HG03060 (cell line): ENCODE measurements at regions not wholly inside any gene's neighbourhood (a gene's known extent, or its start where the extent isn't known, plus 50 kb on each side); places are given as distances from the start of the nearest gene placed in this dataset.
"Not testable (repeated sequence)": the region's sequence is repeated elsewhere in the genome, so short reads cannot be mapped to it uniquely, and the experiment has no call there.

Experiments
- ATAC-seq: cut with Tn5 transposase; IDR thresholded peaks from one replicate; pipeline ENCODE4 v1.9.1; 2021; ENCODE audit warnings: low read depth, moderate number of reproducible peaks; ENCODE audit not compliant: unreplicated experiment

DNA sequence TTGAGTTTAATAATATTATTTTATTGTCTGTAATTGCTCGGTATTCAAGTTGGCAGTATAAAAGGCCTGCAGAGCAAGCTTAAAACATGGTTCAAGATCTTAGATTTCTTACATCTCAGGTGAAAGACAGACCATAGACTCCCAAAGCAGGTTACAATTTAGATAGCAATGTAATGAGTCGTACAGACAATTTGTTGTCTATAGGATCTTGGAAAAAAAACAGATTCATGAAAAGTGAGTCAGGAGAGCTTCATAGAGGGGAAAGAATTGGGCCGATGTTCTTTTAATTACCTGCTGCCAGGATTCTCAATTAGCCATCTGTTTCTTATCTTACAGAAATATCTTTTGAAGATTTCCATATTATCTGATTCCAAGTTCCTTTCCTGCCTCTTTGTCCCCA lies 111.5 kb upstream of the IKBKE start:
- ATAC-seq = not testable (repeated sequence)

DNA sequence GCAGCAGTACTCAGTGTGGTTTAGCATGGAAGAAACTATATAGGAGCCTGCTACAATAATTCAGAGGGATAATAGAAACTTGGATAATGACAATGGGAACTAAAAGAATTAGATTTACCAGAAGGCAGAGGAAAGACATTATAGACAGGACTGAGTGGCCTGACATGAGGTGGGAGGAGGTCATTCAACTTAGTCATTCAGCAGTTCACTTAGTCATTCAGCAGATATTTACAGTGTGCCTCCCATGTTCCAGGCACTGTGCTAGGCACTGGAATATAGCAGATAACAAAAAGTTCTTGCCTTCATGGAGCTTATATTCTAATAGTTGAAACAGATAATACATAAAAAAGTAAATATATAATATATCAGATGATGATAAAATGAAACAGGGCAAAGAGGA lies 110.9 kb upstream of the IKBKE start:
- ATAC-seq = not testable (repeated sequence)

GRCh38 chr1:206361978-206362543 lies 108.2 kb upstream of the IKBKE start:
- not testable (repeated sequence) for ATAC-seq

GRCh38 chr1:206362994-206363393 lies 107.3 kb upstream of the IKBKE start:
- ATAC-seq = not testable (repeated sequence)

- not testable (repeated sequence) for ATAC-seq
Observed at GRCh38 chr1:206365271-206365670, 105.0 kb upstream of the IKBKE start.

DNA sequence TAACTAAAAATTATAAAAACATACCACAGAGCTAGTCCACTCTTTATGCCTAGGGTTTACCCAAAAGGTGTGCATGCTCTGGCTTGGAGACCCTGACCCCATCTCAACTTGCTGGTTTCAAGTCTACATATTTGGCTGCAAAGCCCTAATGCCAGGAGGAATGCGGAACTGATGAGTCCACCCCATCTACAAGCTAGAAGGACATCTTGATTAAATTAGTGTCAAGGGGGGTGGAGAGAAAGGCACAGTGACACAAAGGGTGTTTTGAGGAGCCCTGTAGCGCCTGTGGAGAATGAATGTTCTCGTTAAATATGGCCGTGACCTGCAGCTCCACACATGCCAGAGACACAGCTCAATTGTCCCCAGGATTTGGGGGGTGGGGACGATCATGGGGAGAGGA lies 104.1 kb upstream of the IKBKE start:
- not testable (repeated sequence) for ATAC-seq

DNA sequence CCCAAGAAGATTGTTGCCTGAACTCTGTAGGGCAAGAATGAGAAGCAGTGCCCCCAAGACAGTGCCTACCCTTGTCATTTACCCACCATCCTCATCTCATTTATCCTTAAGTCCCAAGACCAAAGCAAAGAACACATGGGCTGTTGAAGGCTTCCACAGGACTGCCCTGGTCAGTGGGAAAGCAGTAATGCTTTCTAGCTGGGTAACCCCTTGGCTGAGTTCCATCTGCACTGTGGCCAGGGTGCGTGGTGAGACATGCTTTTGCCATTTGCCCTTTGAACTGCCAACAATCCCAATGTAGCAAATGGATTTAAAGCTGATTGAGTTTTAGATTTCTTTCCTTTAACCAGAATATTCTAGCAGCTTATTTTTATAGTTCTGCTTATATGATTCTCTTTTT lies 103.5 kb upstream of the IKBKE start:
- not testable (repeated sequence) for ATAC-seq

DNA sequence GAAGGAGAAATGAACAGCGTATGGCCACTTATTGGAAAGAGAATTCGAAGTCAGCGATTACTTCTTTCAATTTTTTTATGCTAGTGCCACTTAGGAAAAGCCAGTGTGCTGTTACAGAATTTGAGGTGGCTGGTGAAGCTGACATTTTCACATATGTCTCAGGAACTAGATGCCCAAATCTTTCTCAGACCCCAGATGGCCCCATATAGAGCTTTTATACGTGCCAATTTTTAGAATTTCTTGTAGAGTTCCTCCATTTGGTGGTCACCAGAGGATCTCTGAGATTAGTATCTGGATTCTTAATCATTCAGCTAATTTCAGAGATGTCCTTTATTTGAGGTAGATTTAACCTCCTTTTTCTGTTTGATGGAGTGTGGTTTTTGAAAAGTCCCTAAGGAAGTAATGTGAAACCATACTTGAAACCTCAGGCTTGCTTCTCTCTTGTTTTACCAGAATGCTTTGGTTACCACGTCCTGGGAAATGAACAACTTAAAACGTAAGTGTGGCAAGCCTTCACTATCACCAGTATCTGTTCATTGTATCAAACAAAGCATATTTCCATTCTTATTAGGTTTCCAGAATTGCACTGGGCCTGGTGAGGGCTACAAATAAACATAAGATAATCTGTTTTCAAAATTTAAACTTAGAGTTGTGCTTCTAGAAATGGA lies 102.2 kb upstream of the IKBKE start:
- not testable (repeated sequence) for ATAC-seq

- ATAC-seq = not testable (repeated sequence)
Observed at GRCh38 chr1:206374725-206375124, 95.6 kb upstream of the IKBKE start.

DNA sequence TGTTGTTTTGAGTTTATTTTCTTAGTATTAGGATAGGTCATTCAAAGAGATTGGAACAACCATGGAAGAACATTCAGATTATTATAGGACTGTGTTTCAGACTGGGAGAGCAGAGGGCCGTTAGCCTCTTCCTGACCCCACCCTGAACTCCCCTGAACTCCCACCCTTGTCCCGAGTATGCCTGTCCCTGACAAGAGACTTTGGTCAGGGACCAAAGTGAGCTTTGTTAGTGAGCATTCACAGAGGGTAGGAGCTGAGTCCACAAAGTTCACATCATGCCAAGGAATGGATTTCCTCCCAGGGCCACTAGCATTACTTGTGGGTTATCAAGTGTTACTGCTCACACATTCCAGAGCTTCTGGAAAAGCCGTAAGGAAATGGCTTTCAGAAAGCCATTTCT lies 94.7 kb upstream of the IKBKE start:
- ATAC-seq = not testable (repeated sequence)

DNA sequence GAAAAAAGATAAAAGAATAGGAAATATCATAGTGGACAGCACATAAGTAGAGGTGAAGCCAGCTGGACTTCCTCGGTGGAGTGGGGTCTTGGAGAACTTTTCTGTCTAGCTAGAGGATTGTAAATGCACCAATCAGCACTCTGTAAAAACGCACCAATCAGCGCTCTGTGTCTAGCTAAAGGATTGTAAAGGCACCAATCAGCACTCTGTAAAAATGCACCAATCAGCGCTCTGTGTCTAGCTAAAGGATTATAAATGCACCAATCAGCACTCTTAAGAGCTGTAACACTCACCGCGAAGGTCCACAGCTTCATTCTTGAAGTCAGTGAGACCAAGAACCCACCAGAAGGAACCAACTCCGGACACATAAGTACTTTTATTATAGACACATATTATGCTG lies 91.8 kb upstream of the IKBKE start:
- ATAC-seq = not testable (repeated sequence)

GRCh38 chr1:206379245-206379644 lies 91.0 kb upstream of the IKBKE start:
- ATAC-seq = not testable (repeated sequence)

- not testable (repeated sequence) for ATAC-seq
Observed at GRCh38 chr1:206380163-206380790, 90.0 kb upstream of the IKBKE start.

- ATAC-seq = not testable (repeated sequence)
Observed at GRCh38 chr1:206380791-206381610, 89.3 kb upstream of the IKBKE start.

DNA sequence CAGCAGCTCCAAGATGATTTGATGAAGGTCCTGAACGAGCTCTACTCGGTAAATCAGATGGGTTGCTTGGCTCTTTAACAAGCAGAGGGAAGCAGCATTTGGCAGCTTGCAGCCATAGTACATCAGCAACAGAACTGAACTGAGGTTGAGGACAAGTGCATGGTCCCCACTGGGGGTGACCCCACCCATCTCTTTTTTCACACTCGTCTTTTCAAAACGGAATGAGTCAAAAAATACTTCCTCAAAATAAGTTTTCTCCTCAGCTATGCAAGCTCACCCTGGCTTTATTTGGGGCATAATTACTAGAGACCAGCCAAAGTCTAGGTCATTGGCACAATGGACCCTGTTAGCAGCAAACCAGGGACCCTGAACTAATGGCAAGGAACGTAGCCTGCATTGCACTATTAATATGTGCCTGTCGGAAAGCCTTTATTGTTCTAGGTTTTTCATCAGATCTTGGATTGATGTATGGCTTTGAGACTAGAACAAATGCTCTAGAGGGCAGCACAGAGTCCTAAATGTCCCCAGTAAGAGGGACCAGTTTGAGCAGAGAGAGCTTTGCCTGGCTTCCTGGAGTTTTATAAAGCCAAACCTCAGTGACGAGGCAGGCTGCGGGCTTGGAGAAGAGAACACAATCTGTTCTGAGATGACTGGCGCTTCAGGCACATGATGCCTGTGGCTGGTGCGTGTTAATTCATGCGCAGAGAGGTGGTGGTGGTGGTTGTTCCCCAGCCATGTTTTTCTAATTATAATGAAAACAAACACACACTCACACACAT lies 86.1 kb upstream of the IKBKE start:
- not testable (repeated sequence) for ATAC-seq

GRCh38 chr1:206384891-206385290 lies 85.4 kb upstream of the IKBKE start:
- not testable (repeated sequence) for ATAC-seq

DNA sequence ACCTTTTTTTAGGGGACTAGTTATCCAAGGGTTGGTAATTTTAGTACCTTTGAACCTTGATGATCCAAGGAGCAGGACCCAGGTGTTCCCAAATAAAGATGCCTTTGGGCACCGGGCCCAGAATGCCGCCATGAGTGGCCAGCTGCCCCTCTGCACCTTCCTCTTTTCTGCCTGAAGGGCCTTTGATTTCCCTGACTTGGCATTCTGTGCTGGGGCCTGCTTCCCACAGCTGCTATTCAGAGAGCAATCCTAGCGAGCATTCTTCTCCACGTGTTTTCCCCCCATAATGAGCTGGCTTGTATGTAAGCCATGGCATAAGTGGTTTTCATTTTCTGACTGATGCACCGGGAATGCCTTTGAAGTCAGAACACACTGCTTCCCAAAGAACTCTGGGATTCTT lies 82.6 kb upstream of the IKBKE start:
- not testable (repeated sequence) for ATAC-seq

DNA sequence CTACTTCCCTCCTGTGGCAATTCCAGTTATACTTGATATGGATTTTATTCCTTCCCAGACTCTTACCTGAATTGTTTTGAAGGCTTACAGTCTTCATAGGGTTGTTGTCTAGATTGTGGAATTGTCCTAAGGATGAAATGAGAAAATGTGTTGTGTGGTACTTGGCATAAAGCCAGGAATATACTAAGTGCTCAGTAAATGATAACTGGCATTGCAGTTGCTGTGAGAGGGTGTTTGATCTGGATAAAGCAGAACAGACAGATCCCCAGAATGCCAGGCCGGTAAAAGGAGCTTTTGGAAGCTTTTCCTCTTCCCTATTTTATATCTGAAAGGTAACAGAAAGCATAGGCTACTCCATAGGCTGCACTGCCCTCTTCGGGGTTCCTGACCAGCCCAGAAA lies 78.4 kb upstream of the IKBKE start:
- ATAC-seq = not testable (repeated sequence)

GRCh38 chr1:206397501-206397900 lies 72.8 kb upstream of the IKBKE start:
- ATAC-seq = not testable (repeated sequence)

GRCh38 chr1:206398261-206398660 lies 72.0 kb upstream of the IKBKE start:
- ATAC-seq = not testable (repeated sequence)
